Islet precursor cell (in vitro differentiated cells): ENCODE measurements at regions not wholly inside any gene's neighbourhood (a gene's known extent, or its start where the extent isn't known, plus 50 kb on each side); places are given as distances from the start of the nearest gene placed in this dataset.
A peak's percentile ranks its signal among the peaks of the same experiment; 100 is the strongest.
"Not testable (repeated sequence)": the region's sequence is repeated elsewhere in the genome, so short reads cannot be mapped to it uniquely, and the experiment has no call there.

Source experiments
- DNase-seq: peaks from one replicate; pipeline ENCODE4 v3.0.0-alpha.2; 2018

GRCh38 chr2:111291566-111291965 lies 170.9 kb downstream of the BCL2L11 start:
- DNase-seq: not testable (repeated sequence)

GRCh38 chr2:111292232-111292968 lies 171.7 kb downstream of the BCL2L11 start:
- DNase-seq: not testable (repeated sequence)

GRCh38 chr2:111294699-111295098 lies 174.0 kb downstream of the BCL2L11 start:
- not testable (repeated sequence) for DNase-seq

- not testable (repeated sequence) for DNase-seq
Observed at GRCh38 chr2:111296122-111296804, 175.5 kb downstream of the BCL2L11 start.

GRCh38 chr2:111297128-111297527 lies 176.4 kb downstream of the BCL2L11 start:
- not testable (repeated sequence) for DNase-seq

- DNase-seq: not testable (repeated sequence)
Observed at GRCh38 chr2:111298927-111299326, 178.2 kb downstream of the BCL2L11 start.

- DNase-seq: not testable (repeated sequence)
Observed at GRCh38 chr2:111299635-111300034, 178.9 kb downstream of the BCL2L11 start.

- DNase-seq: not testable (repeated sequence)
Observed at GRCh38 chr2:111301677-111302076, 181.0 kb downstream of the BCL2L11 start.

- DNase-seq: peak; percentile 24
Observed at GRCh38 chr2:111302397-111303218, 181.9 kb downstream of the BCL2L11 start.

- DNase-seq: peak; percentile 22
Observed at GRCh38 chr2:111307302-111307701, 186.6 kb downstream of the BCL2L11 start.

GRCh38 chr2:111309231-111310075 lies 188.7 kb downstream of the BCL2L11 start:
- peak; percentile 14 for DNase-seq

GRCh38 chr2:111310395-111310794 lies 189.7 kb downstream of the BCL2L11 start:
- DNase-seq: not testable (repeated sequence)

GRCh38 chr2:111311568-111311967 lies 190.9 kb downstream of the BCL2L11 start:
- DNase-seq: not testable (repeated sequence)

GRCh38 chr2:111312897-111313607 lies 192.3 kb downstream of the BCL2L11 start:
- peak; percentile 51 for DNase-seq

- not testable (repeated sequence) for DNase-seq
Observed at GRCh38 chr2:111313711-111314110, 193.0 kb downstream of the BCL2L11 start.

GRCh38 chr2:111315188-111315917 lies 194.6 kb downstream of the BCL2L11 start:
- DNase-seq: peak; percentile 72

- not testable (repeated sequence) for DNase-seq
Observed at GRCh38 chr2:111316221-111316741, 195.6 kb downstream of the BCL2L11 start.

GRCh38 chr2:111316881-111317549 lies 196.3 kb downstream of the BCL2L11 start:
- not testable (repeated sequence) for DNase-seq

- not testable (repeated sequence) for DNase-seq
Observed at GRCh38 chr2:111319552-111319951, 198.8 kb downstream of the BCL2L11 start.

- DNase-seq: peak; percentile 26
Observed at GRCh38 chr2:111320264-111320663, 199.6 kb downstream of the BCL2L11 start.
